Calu3 (cell line): ENCODE measurements at regions not wholly inside any gene's neighbourhood (a gene's known extent, or its start where the extent isn't known, plus 50 kb on each side); places are given as distances from the start of the nearest gene placed in this dataset.
A peak's percentile ranks its signal among the peaks of the same experiment; 100 is the strongest.

ENCODE experiments used
- BruUV-seq: library from RNA; stranded (reverse); fragments of 400-500 nt; replicated peaks from 2 replicates; lab custom pipeline; 2021; lab: Mats Ljungman, UMichigan
- CTCF ChIA-PET: fragments of 300-600 bp; sonication (Branson Sonifier 250); formaldehyde crosslinking; loops from one replicate; lab custom pipeline; 2022; ENCODE audit warnings: antibody characterized with exemption; lab: Charles Lee
- DNase-seq: peaks from one replicate; pipeline ENCODE4 v3.0.0; 2022
- H3K27ac Mint-ChIP-seq: one replicate; pipeline ENCODE4 v1.8.0; 2022; ENCODE audit warnings: mixed read lengths; ENCODE audit not compliant: unreplicated experiment
- H3K27me3 Mint-ChIP-seq: one replicate; pipeline ENCODE4 v1.8.0; 2022; ENCODE audit warnings: mixed read lengths; ENCODE audit not compliant: unreplicated experiment
- H3K36me3 Mint-ChIP-seq: one replicate; pipeline ENCODE4 v1.8.0; 2022; ENCODE audit warnings: mild to moderate bottlenecking, moderate library complexity, mixed read lengths; ENCODE audit not compliant: insufficient read depth, unreplicated experiment
- H3K4me1 Mint-ChIP-seq: one replicate; pipeline ENCODE4 v1.8.0; 2022; ENCODE audit warnings: mild to moderate bottlenecking, low read depth, mixed read lengths; ENCODE audit not compliant: unreplicated experiment
- H3K4me3 Mint-ChIP-seq: one replicate; pipeline ENCODE4 v1.8.0; 2022; ENCODE audit warnings: mild to moderate bottlenecking, low read depth, moderate library complexity, mixed read lengths; ENCODE audit not compliant: unreplicated experiment
- H3K9me3 Mint-ChIP-seq: one replicate; pipeline ENCODE4 v1.8.0; 2022; ENCODE audit warnings: low read depth, mixed read lengths; ENCODE audit not compliant: unreplicated experiment
- CTCF ChIP-seq: fragments of 200-600 bp; IDR thresholded peaks from one replicate; pipeline ENCODE4 v1.8.0; 2022; ENCODE audit warnings: antibody characterized with exemption; ENCODE audit not compliant: unreplicated experiment
- intact Hi-C: fragments of 100-400 bp; cut with micrococcal nuclease; formaldehyde crosslinking; loops from one replicate; pipeline ENCODE4 v1.10.0; 2022; ENCODE audit not compliant: unreplicated experiment

- CTCF ChIA-PET: interaction anchor here (0.5 to 1.5 kb wide), 5 partner anchors 9 to 331 kb away, joined by 3 to 14 read pairs (median 7); no protein-coding TSS in a partner anchor
- no peak for TF ChIP-seq CTCF
- intact Hi-C loops: loop anchor here (1.0 to 2.0 kb wide), 3 partner anchors 103 to 330 kb away; no protein-coding TSS in a partner anchor
- BruUV-seq: no TSS peak
- peaks cover 8% of the 10 kb centered on the region for H3K4me1 Mint-ChIP-seq
- peak overlapping the region; percentile 17 for H3K4me3 Mint-ChIP-seq
- H3K9me3 Mint-ChIP-seq: no peaks in the 10 kb centered on the region
- DNase-seq: peak; percentile 43
- no peaks in the 10 kb centered on the region for H3K36me3 Mint-ChIP-seq
- H3K27ac Mint-ChIP-seq: peak overlapping the region; percentile 16
- H3K27me3 Mint-ChIP-seq: no peaks in the 10 kb centered on the region
Measured at GRCh38 chr1:192476802-192477298, 98.7 kb upstream of the RGS1 start.

- Mint-ChIP-seq H3K27me3 (no peaks in the 10 kb centered on the region), H3K4me1 (peaks cover 8% of the 10 kb centered on the region), H3K36me3 (no peaks in the 10 kb centered on the region), H3K27ac (no peak overlapping the region), H3K9me3 (no peaks in the 10 kb centered on the region), H3K4me3 (no peak overlapping the region)
- peak; percentile 20 for TF ChIP-seq CTCF
- CTCF ChIA-PET: interaction anchor here (1.0 to 1.5 kb wide), 6 partner anchors 8 to 552 kb away, joined by 3 to 14 read pairs (median 4); no protein-coding TSS in a partner anchor
- no TSS peak for BruUV-seq
- intact Hi-C loops: loop anchor here (1.0 to 2.0 kb wide), 3 partner anchors 103 to 329 kb away; no protein-coding TSS in a partner anchor
- no peak for DNase-seq
Measured at GRCh38 chr1:192477630-192478029, 97.9 kb upstream of the RGS1 start.

GRCh38 chr1:192485692-192486436 lies 89.7 kb upstream of the RGS1 start:
- Mint-ChIP-seq H3K9me3 (no peaks in the 10 kb centered on the region), H3K36me3 (no peaks in the 10 kb centered on the region), H3K27me3 (no peaks in the 10 kb centered on the region), H3K27ac (peak overlapping the region; percentile 23), H3K4me1 (peaks cover 20% of the 10 kb centered on the region), H3K4me3 (no peak overlapping the region)
- CTCF ChIA-PET: interaction anchor here (0.9 to 1.2 kb wide), 3 partner anchors 8 to 125 kb away, joined by 3 read pairs; no protein-coding TSS in a partner anchor
- DNase-seq: peak; percentile 71
- no peak for TF ChIP-seq CTCF
- intact Hi-C loops: loop anchor here (2.0 to 5.0 kb wide), 2 partner anchors 46 to 215 kb away; no protein-coding TSS in a partner anchor
- no TSS peak for BruUV-seq

GRCh38 chr1:192488058-192488457 lies 87.5 kb upstream of the RGS1 start:
- intact Hi-C loops: loop anchor here (5.0 kb wide), 1 partner anchor 44 kb away; no protein-coding TSS in a partner anchor
- H3K36me3 Mint-ChIP-seq: no peaks in the 10 kb centered on the region
- H3K27ac Mint-ChIP-seq: no peak overlapping the region
- H3K9me3 Mint-ChIP-seq: no peaks in the 10 kb centered on the region
- BruUV-seq: no TSS peak
- CTCF ChIA-PET: no interaction called here
- TF ChIP-seq CTCF: no peak
- H3K4me1 Mint-ChIP-seq: peaks cover 20% of the 10 kb centered on the region
- H3K4me3 Mint-ChIP-seq: no peak overlapping the region
- no peaks in the 10 kb centered on the region for H3K27me3 Mint-ChIP-seq
- DNase-seq: no peak
